Activated CD4-positive, alpha-beta T cell treated with anti-CD3 and anti-CD28 coated beads for 24 hours (primary cell): ENCODE measurements at regions not wholly inside any gene's neighbourhood (a gene's known extent, or its start where the extent isn't known, plus 50 kb on each side); places are given as distances from the start of the nearest gene placed in this dataset.
"Not testable (repeated sequence)": the region's sequence is repeated elsewhere in the genome, so short reads cannot be mapped to it uniquely, and the experiment has no call there.

Experiments
- DNase-seq, 2 donors: peaks; one replicate each; pipeline ENCODE4 v3.0.0-alpha.2; 2020; ENCODE audit warnings: low read depth in 2 of 2

GRCh38 chr15:93362203-93362602 lies 273.2 kb upstream of the RGMA start:
- no peak for DNase-seq

GRCh38 chr15:93361703-93362102 lies 272.7 kb upstream of the RGMA start:
- DNase-seq, result no peak

- no peak for DNase-seq
Measured at GRCh38 chr15:93360976-93361375, 272.0 kb upstream of the RGMA start.

- no peak for DNase-seq
Measured at GRCh38 chr15:93360318-93360717, 271.3 kb upstream of the RGMA start.

GRCh38 chr15:93359425-93360131 lies 270.6 kb upstream of the RGMA start:
- DNase-seq, result no peak

GRCh38 chr15:93359060-93359408 lies 270.0 kb upstream of the RGMA start:
- no peak for DNase-seq

- DNase-seq, result no peak
Measured at GRCh38 chr15:93358166-93359059, 269.4 kb upstream of the RGMA start.

GRCh38 chr15:93348711-93349545 lies 259.9 kb upstream of the RGMA start:
- DNase-seq, result no peak

GRCh38 chr15:93347986-93348385 lies 259.0 kb upstream of the RGMA start:
- no peak for DNase-seq

- no peak for DNase-seq
Measured at GRCh38 chr15:93345981-93346380, 257.0 kb upstream of the RGMA start.

- not testable (repeated sequence) for DNase-seq
Measured at GRCh38 chr15:93343402-93343801, 254.4 kb upstream of the RGMA start.

GRCh38 chr15:93341164-93341563 lies 252.2 kb upstream of the RGMA start:
- DNase-seq, result no peak

GRCh38 chr15:93340406-93340805 lies 251.4 kb upstream of the RGMA start:
- DNase-seq, result no peak

GRCh38 chr15:93333796-93334195 lies 244.8 kb upstream of the RGMA start:
- DNase-seq, result no peak

GRCh38 chr15:93333126-93333525 lies 244.1 kb upstream of the RGMA start:
- DNase-seq, result not testable (repeated sequence)

- DNase-seq, result no peak
Measured at GRCh38 chr15:93332168-93332553, 243.2 kb upstream of the RGMA start.

GRCh38 chr15:93331545-93332167 lies 242.6 kb upstream of the RGMA start:
- DNase-seq, result no peak

- no peak for DNase-seq
Measured at GRCh38 chr15:93330912-93331544, 242.0 kb upstream of the RGMA start.

GRCh38 chr15:93327364-93327763 lies 238.4 kb upstream of the RGMA start:
- DNase-seq, result no peak

GRCh38 chr15:93324186-93324975 lies 235.4 kb upstream of the RGMA start:
- no peak for DNase-seq

- DNase-seq, result no peak
Measured at GRCh38 chr15:93321881-93322282, 232.9 kb upstream of the RGMA start.
